HG02885 (cell line): ENCODE measurements at regions not wholly inside any gene's neighbourhood (a gene's known extent, or its start where the extent isn't known, plus 50 kb on each side); places are given as distances from the start of the nearest gene placed in this dataset.
"Not testable (repeated sequence)": the region's sequence is repeated elsewhere in the genome, so short reads cannot be mapped to it uniquely, and the experiment has no call there.

Experiments used
- ATAC-seq: cut with Tn5 transposase; IDR thresholded peaks from one replicate; pipeline ENCODE4 v1.9.1; 2021; ENCODE audit warnings: mild to moderate bottlenecking; ENCODE audit not compliant: unreplicated experiment, poor library complexity

- ATAC-seq: no peak
Observed at GRCh38 chrX:131595120-131595519, 51.2 kb downstream of the OR13H1 start.

- no peak for ATAC-seq
Observed at GRCh38 chrX:131607792-131608369, 64.0 kb downstream of the OR13H1 start.

- ATAC-seq: no peak
Observed at GRCh38 chrX:131609480-131609879, 65.6 kb downstream of the OR13H1 start.

GRCh38 chrX:131613260-131613659 is 69.4 kb downstream of the OR13H1 start:
- ATAC-seq: no peak

GRCh38 chrX:131614241-131614640 is 70.4 kb downstream of the OR13H1 start:
- ATAC-seq: no peak

- ATAC-seq: no peak
Observed at GRCh38 chrX:131617182-131617581, 73.3 kb downstream of the OR13H1 start.

GRCh38 chrX:131621650-131622049 is 77.8 kb downstream of the OR13H1 start:
- ATAC-seq: no peak

GRCh38 chrX:131626681-131627296 is 82.9 kb downstream of the OR13H1 start:
- no peak for ATAC-seq

GRCh38 chrX:131630534-131630933 is 86.7 kb downstream of the OR13H1 start:
- no peak for ATAC-seq

- peak; percentile 98 for ATAC-seq
Observed at GRCh38 chrX:131633285-131633917, 89.5 kb downstream of the OR13H1 start.

GRCh38 chrX:131634900-131635299 is 91.0 kb downstream of the OR13H1 start:
- no peak for ATAC-seq

- no peak for ATAC-seq
Observed at GRCh38 chrX:131646106-131646505, 102.2 kb downstream of the OR13H1 start.

GRCh38 chrX:131649741-131650140 is 105.9 kb downstream of the OR13H1 start:
- ATAC-seq: no peak

GRCh38 chrX:131650637-131651410 is 107.0 kb downstream of the OR13H1 start:
- ATAC-seq: no peak

- ATAC-seq: not testable (repeated sequence)
Observed at GRCh38 chrX:131663726-131664125, 119.9 kb downstream of the OR13H1 start.

GRCh38 chrX:131671735-131672134 is 127.9 kb downstream of the OR13H1 start:
- ATAC-seq: no peak

GRCh38 chrX:131675596-131676194 is 131.8 kb downstream of the OR13H1 start:
- no peak for ATAC-seq

GRCh38 chrX:131677655-131678628 is 134.1 kb downstream of the OR13H1 start:
- ATAC-seq: peak; percentile 91

- not testable (repeated sequence) for ATAC-seq
Observed at GRCh38 chrX:131682735-131683134, 138.9 kb downstream of the OR13H1 start.

- no peak for ATAC-seq
Observed at GRCh38 chrX:131693359-131693758, 149.5 kb downstream of the OR13H1 start.
